Bronchial epithelial cell (primary cell): ENCODE measurements at regions not wholly inside any gene's neighbourhood (a gene's known extent, or its start where the extent isn't known, plus 50 kb on each side); places are given as distances from the start of the nearest gene placed in this dataset.

Source experiments
- DNase-seq: peaks from one replicate; pipeline ENCODE4 v3.0.0-alpha.2; 2010; ENCODE audit warnings: low read depth
- FAIRE-seq: peaks from 2 replicates; lab custom pipeline; 2011; peaks lifted over from hg19 to GRCh38; lab: Jason Lieb, UNC
- H3K27me3 ChIP-seq: 2 replicates; pipeline ENCODE4 v1.5.1; 2011; ENCODE audit warnings: low read length; ENCODE audit not compliant: control insufficient read depth, insufficient read depth
- H3K36me3 ChIP-seq: 2 replicates; pipeline ENCODE4 v1.5.1; 2011; ENCODE audit warnings: low read length; ENCODE audit not compliant: control insufficient read depth, insufficient read depth
- H3K4me3 ChIP-seq: 2 replicates; pipeline ENCODE4 v1.5.1; 2011; ENCODE audit warnings: mild to moderate bottlenecking, low read depth, low read length, control low read depth
- TF ChIP-seq, protein P1 (sequence below): IDR thresholded peaks from 2 replicates; pipeline ENCODE4 v1.5.1; 2011; ENCODE audit warnings: mild to moderate bottlenecking, moderate library complexity, low read length, control low read depth, inconsistent platforms; ENCODE audit not compliant: insufficient read depth, severe bottlenecking

DNA sequence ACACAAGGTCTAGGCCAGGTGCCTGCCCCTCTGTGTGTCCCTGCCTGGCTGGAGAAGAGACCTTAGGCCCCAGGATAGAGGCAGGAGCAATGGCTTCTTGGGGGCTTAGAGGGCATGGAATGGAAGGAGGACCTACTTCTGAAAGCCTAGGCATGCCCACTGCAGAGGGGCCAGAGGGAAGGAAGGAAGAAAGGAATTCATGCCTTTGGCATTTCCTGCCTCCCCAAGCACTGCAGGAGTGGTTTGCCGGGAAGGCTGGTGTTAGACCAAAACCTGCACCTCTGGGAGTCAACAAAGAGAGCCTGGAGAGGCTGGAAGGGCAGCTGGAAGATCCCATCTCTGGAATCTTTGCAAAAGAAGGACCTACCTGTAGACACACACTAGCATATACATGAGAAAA is 50.7 kb upstream of the KCNE2 start:
- TF ChIP-seq, protein P1, sequence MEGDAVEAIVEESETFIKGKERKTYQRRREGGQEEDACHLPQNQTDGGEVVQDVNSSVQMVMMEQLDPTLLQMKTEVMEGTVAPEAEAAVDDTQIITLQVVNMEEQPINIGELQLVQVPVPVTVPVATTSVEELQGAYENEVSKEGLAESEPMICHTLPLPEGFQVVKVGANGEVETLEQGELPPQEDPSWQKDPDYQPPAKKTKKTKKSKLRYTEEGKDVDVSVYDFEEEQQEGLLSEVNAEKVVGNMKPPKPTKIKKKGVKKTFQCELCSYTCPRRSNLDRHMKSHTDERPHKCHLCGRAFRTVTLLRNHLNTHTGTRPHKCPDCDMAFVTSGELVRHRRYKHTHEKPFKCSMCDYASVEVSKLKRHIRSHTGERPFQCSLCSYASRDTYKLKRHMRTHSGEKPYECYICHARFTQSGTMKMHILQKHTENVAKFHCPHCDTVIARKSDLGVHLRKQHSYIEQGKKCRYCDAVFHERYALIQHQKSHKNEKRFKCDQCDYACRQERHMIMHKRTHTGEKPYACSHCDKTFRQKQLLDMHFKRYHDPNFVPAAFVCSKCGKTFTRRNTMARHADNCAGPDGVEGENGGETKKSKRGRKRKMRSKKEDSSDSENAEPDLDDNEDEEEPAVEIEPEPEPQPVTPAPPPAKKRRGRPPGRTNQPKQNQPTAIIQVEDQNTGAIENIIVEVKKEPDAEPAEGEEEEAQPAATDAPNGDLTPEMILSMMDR, result no peak
- DNase-seq (peak; percentile 46), FAIRE-seq (no peak)
- Histone ChIP-seq H3K4me3 (no peak overlapping the region), H3K36me3 (no peaks in the 10 kb centered on the region), H3K27me3 (no peaks in the 10 kb centered on the region)
